ENCODE measurements at regions not wholly inside any gene's neighbourhood (a gene's known extent, or its start where the extent isn't known, plus 50 kb on each side); places are given as distances from the start of the nearest gene placed in this dataset.

DNA sequence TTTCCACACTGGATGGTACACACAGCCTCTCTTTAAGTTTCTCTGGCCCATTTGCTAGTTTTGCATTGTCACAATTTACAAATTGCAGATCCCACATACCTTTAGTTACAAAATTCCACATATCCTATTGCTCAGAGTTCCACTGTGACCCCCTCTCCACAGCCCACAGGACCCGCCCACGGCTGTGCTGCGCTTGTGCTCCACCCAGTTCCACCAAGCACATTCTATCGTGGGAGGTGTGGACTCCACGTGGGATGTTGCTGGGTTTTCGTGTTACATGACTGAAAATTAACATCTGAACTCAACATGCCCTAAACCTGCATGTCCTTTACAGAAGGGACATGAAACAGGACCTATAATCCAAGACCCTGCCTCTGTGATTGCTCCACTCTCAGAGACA, 423.0 kb downstream of the IRS2 start:
- TF ChIP-seq CTCF (IDR thresholded peaks at IDR 0.05; ENCODE audit: insufficient read depth, low read length, poor library complexity, severe bottlenecking), result no peak
- no peak for DNase-seq (ENCODE audit: extremely low read depth, insufficient read length)
- Histone ChIP-seq H3K27me3 (replicated peaks; ENCODE audit: control insufficient read depth, insufficient read depth, low read length) (no peaks in the 10 kb centered on the region), H3K36me3 (ENCODE audit: control insufficient read depth, insufficient read depth, low read length) (no peaks in the 10 kb centered on the region), H3K4me3 (replicated peaks; ENCODE audit: low read depth, low read length) (no peak overlapping the region)

DNA sequence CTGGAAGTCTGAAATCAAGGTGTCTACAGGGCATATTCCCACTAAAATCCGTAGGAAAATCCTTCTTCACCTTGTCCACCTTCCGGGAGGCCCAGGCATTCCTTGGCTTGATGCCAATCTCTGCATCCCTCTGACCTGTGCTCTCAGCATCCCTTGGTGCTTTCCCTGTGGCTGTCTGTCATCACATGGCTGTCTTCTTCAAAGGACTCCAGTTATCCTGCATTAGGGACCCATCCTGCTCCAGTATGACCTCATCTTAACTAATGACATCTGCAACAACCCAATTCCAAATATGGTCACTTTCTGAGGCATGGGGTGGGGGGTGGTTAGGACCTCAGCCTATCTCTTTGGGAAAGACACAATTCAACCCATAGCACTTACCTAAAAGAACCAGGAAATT, 423.8 kb downstream of the IRS2 start:
- H3K36me3 ChIP-seq (ENCODE audit: control insufficient read depth, insufficient read depth, low read length), result no peaks in the 10 kb centered on the region
- TF ChIP-seq CTCF (IDR thresholded peaks at IDR 0.05; ENCODE audit: insufficient read depth, low read length, poor library complexity, severe bottlenecking), result no peak
- no peaks in the 10 kb centered on the region for H3K27me3 ChIP-seq (replicated peaks; ENCODE audit: control insufficient read depth, insufficient read depth, low read length)
- no peak overlapping the region for H3K4me3 ChIP-seq (replicated peaks; ENCODE audit: low read depth, low read length)
- no peak for DNase-seq (ENCODE audit: extremely low read depth, insufficient read length)

GRCh38 chr13:109361562-109362289, 424.7 kb downstream of the IRS2 start:
- H3K36me3 ChIP-seq (ENCODE audit: control insufficient read depth, insufficient read depth, low read length), result no peaks in the 10 kb centered on the region
- no peak overlapping the region for H3K4me3 ChIP-seq (replicated peaks; ENCODE audit: low read depth, low read length)
- DNase-seq (ENCODE audit: extremely low read depth, insufficient read length), result no peak
- no peaks in the 10 kb centered on the region for H3K27me3 ChIP-seq (replicated peaks; ENCODE audit: control insufficient read depth, insufficient read depth, low read length)
- TF ChIP-seq CTCF (IDR thresholded peaks at IDR 0.05; ENCODE audit: insufficient read depth, low read length, poor library complexity, severe bottlenecking), result no peak

- no peak for DNase-seq (ENCODE audit: extremely low read depth, insufficient read length)
- Histone ChIP-seq H3K4me3 (replicated peaks; ENCODE audit: low read depth, low read length) (no peak overlapping the region), H3K36me3 (ENCODE audit: control insufficient read depth, insufficient read depth, low read length) (no peaks in the 10 kb centered on the region), H3K27me3 (replicated peaks; ENCODE audit: control insufficient read depth, insufficient read depth, low read length) (no peaks in the 10 kb centered on the region)
- TF ChIP-seq CTCF (IDR thresholded peaks at IDR 0.05; ENCODE audit: insufficient read depth, low read length, poor library complexity, severe bottlenecking), result no peak
These were observed 428.5 kb downstream of the IRS2 start for GRCh38 chr13:109357751-109358471.

GRCh38 chr13:109355875-109356434, 430.4 kb downstream of the IRS2 start:
- H3K4me3 ChIP-seq (replicated peaks; ENCODE audit: low read depth, low read length), result no peak overlapping the region
- H3K36me3 ChIP-seq (ENCODE audit: control insufficient read depth, insufficient read depth, low read length), result no peaks in the 10 kb centered on the region
- DNase-seq (ENCODE audit: extremely low read depth, insufficient read length), result no peak
- TF ChIP-seq CTCF (IDR thresholded peaks at IDR 0.05; ENCODE audit: insufficient read depth, low read length, poor library complexity, severe bottlenecking), result no peak
- no peaks in the 10 kb centered on the region for H3K27me3 ChIP-seq (replicated peaks; ENCODE audit: control insufficient read depth, insufficient read depth, low read length)
